ENCODE measurements at regions not wholly inside any gene's neighbourhood (a gene's known extent, or its start where the extent isn't known, plus 50 kb on each side); places are given as distances from the start of the nearest gene placed in this dataset.

DNA sequence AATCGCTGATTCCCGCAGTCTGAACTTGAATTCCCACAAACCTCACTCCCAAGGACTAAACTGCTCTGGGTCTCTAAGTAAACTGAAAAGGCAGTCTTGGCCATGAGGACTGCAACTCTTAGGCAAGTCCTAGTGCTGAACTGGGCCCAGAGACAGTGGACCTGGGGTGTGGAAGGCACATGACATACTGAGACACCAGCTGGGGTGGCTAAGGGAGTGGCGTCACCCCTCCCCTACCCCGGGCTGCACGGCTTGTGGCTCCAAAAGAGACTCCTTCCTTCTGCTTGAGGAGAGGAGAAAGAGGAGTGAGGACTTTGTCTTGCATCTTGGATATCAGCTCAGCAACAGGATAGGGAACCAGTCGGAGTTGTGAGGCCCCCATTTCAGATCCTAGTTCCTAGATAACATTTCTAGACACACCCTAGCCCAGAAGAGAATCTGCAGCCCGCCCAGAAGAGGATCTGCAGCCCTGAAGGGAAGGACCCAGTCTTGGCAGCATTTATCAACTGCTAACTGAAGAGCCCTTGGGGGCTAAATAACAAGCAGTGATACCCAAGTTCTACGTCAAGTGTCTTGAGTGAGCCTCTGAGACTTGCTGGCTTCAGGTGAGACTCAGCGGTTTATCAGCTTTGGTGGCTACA, 110.7 kb upstream of the C3orf80 start:
- TF ChIP-seq CTCF (IDR thresholded peaks at IDR 0.05) = no peak
- no peak for TF ChIP-seq POLR2A (IDR thresholded peaks at IDR 0.05)
